GM19372 (cell line): ENCODE measurements at regions not wholly inside any gene's neighbourhood (a gene's known extent, or its start where the extent isn't known, plus 50 kb on each side); places are given as distances from the start of the nearest gene placed in this dataset.
"Not testable (repeated sequence)": the region's sequence is repeated elsewhere in the genome, so short reads cannot be mapped to it uniquely, and the experiment has no call there.

Experiments
- ATAC-seq: cut with Tn5 transposase; IDR thresholded peaks from one replicate; pipeline ENCODE4 v1.9.1; 2021; ENCODE audit warnings: mild to moderate bottlenecking, low read depth, moderate library complexity; ENCODE audit not compliant: unreplicated experiment

DNA sequence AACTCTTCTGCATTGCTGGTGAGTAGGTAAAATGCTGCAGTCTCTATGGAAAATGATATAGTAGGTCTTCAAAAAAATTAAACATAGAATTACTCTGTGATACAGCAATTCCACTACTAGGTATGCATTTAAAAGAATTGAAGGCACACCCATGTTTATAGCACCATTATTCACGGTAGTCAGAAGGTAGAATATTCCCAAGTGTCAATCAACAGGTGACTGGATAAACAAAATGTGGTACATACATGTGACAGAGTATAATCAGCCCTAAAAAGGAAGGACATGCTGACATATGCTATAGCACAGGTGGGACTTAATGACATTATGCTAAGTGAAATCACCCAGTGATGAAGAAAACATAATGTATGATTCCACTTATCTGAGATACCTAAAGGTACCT lies 123.3 kb downstream of the CCER1 start:
- no peak for ATAC-seq

DNA sequence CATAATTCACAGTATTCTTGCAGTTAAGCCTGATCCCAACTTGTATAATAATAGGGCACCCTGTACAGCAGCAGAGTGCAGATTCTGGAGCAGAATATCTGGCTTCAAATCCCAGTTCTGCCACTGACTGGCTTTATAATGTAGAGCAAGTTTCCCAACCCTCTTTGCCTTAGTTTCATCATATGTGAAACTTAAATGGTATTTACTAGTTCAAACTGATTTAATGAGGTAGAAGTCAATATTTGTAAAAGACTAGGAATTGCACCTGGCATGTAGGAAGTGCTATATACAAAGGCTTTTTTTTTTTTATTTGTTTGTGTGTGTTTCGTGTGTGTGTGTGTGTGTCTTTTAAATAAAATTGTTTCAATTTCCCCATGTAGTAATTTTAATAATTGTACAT lies 125.9 kb downstream of the CCER1 start:
- ATAC-seq = no peak

DNA sequence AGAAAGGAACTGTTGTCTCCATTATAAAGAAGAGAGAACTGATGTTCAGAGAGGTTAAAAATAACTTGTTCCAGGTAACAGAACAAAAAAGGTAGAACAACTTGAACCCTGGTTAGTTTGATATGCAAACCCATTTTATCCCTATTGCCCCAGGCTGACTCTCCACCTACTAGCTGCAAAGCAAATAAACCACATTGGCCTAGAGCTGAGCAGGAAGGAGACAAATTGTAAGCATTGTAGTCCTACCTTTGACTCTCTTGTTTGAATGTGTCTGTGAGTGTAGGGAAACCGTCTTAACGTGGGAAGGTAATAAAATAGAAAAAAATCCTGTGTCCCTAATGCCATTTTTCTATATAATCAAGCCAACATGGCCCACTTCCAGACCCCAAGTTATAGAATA lies 126.4 kb downstream of the CCER1 start:
- no peak for ATAC-seq

DNA sequence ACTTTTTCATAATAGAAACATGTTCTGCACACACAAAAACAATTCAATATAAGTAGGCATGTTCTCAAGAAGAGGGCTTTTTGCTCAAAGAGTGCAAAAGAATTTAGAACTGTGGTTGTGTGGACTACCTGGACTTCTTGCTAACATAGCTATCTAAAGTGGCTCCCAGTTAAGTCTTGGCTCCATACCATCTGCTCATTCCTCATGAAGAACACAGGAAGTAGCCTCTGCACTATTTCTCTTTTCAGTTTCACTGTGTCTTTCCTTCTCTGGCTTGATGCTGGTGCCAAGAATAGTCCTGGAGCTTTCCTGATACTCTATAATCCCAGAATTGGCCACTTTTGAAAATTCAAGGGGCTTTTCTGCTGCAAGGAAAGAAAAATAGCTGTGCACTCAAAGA lies 127.4 kb downstream of the CCER1 start:
- ATAC-seq = no peak

DNA sequence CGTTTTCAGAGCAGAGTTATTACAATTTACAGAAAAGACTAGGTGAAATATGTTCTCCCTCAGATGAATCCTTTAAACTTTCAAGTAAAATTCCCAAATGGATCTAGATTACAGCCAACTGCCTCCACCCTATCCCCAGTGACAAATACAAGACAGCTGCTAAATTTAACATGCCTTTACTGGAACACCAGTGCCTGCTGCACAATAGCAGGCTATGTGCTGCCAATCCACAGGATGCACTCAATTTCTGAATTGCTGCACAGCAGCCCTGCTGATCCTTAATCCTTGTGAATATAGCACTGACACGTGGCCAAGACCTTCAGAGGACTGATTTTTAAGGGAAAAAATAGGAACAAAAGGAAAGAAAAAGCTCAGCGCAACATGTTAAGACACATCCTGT lies 128.9 kb downstream of the CCER1 start:
- ATAC-seq = no peak

DNA sequence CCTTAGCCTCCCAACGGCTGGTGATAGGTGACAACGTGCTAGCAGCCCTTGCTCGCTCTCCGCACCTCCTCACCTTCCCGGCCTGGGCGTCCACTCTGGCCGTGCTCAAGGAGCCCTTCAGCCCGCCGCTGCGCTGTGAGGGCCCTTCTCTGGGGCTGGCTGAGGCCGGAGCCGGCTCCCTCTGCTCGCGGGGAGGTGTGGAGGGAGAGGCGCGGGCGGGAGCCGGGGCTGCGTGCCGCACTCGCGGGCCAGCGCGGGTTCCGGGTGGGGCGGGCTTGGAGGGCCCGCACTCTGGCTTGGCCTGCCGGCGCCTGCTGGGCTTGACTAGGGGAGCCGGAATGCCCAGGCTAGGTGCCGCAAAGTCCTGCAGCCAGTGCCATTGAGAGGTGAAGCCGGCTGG lies 131.1 kb downstream of the CCER1 start:
- no peak for ATAC-seq

DNA sequence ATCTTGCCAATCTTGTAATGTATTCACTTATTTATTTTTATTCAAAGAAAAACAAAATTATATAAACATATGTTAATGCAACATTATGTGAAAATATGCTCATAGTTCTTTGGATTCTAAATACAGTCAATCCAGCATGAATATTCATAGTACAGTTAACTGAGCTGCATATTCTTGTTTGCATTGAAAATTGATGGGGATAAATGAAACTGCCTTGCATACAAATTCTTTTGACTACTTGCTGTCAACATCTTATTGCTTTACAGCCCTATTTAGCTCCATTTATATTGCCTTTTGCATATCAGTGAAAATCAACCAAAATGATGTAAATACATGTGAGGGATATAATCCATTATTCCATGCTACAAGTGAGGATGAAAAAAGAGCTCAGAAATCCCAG lies 135.3 kb downstream of the CCER1 start:
- no peak for ATAC-seq

DNA sequence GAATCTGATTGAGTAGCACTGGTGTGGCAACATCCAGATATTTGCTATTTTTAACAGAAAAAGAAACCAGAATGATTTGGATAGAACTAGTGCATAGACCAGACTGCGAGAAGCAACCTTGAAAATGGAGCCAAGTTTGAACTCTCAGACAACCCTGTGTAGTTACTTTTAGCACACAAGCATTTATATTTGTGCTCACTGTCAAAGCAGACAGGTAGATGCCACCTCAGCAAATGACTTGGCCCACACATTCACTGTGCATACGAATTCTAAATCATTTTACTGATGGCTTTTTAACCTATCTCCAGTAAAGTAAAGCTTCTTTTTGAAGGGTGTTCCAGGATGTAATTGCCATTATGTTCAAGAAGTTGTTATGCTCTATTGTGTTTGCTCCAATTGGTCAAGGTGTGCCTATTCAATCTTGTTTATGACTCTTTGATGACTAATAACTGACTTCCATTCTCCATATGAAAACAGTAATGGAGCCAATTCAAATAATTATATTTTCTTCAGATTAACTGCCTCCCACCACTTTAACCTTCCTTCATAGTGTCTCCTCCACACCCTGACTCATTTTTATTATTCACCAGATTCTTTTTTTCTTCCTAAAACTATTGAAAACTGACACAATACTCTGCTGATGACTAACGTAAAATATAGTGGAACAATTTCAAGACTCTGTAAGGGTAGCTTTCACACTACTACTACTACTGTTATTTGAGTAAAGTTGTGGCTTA lies 138.5 kb downstream of the CCER1 start:
- no peak for ATAC-seq

DNA sequence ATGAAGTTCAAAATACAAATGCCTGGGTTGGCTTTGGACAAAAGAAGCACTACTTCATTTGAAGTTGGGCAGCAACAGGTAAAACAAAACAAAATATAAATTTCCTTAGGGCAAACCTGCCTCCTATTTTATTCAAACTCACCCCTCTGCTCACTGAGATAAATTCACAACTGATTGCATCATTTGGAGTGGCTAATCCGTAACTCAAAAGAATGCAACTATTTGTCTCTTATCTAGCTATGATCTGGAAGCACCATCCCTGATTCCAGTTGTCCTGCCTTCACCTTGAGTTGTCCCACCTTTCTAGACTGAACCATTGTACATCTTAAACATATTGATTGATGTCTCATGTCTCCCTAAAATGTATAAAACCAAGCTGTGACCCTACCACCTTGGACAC lies 145.0 kb downstream of the CCER1 start:
- ATAC-seq = no peak

DNA sequence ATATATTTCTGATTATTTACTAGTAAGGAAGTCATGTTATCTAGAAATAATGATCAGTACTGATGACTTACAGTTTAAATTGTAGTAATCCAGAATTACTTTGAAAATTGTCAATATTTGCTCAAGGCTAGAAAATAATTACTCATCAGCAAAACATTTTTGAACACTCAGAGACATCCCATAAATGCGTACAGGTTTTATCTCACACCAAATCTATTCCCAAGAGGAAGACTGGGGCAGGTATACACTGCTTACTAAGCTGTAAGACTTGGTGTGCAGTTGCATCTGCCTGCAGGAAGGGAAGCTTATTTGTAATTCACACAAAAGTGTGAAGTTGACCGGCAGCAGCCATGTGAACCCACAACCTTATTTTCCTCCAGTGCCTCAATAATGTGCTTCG lies 146.4 kb downstream of the CCER1 start:
- no peak for ATAC-seq

DNA sequence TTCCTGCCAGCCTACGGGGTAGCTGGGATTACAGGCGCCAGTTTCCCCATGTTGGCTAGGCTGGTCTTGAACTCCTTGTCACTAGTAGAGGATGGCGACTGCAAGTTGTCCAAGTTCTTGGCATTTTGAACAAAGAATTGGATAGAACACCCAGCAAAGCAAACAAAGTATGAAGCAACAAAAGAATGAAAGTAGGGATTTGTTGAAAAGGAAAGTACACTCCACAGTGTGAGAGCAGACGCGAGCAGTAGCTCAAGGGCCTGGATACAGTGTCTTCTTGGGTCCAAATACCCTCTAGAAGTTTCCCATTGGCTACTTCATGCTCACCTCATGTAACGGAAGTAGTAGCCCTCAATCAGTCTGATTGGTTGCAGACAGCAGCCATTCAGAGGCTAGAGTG lies 152.2 kb downstream of the CCER1 start:
- ATAC-seq = no peak

DNA sequence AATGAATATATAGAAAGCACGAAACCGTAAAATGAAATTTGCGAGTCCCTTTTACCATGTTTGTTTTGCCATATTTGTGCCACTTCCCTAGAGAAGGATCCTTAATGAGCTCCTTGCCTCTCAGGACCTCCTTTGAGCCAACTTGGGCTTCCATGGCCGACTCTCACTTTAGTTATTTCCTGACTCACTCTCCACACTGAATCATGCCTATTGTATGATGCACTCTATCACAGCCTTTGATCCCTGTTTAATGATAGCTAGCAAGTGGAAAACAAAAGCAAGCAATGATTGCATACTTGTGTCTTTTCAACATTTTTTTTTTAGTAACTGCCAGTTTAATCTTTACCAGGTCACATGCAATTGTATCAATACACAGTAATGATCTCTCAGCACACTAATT lies 153.2 kb downstream of the CCER1 start:
- no peak for ATAC-seq

DNA sequence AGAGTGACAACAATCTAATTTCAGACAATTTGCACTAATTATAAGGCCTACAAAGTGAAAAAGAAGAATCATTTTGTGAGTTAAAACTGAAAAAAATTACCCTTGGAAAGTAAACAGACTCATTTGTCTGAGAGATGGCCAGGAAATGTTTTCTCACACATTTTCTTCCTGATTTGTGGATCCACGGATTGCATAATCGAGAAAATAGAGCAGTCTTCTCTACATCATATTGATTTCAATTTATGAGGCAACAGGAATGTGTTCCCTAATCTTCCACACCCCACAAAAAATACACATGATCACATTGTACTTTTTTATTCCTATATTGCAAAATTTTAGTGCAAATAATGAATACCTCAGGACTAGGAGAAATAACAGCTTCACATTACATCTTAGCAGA lies 160.8 kb downstream of the CCER1 start:
- no peak for ATAC-seq

DNA sequence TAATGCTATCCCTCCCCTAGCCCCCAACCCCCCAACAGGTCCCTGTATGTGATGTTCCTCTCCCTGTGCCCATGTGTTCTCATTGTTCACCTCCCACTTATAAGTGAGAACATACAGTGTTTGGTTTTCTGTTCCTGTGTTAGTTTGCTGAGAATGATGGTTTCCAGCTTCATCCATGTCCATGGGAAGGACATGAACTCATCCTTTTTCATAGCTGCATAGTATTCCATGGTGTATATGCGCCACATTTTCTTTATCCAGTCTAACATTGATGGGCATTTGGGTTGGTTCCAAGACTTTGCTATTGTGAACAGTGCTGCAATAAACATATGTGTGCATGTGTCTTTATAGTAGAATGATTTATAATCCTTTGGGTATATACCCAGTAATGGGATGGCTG lies 162.3 kb downstream of the CCER1 start:
- ATAC-seq = not testable (repeated sequence)

DNA sequence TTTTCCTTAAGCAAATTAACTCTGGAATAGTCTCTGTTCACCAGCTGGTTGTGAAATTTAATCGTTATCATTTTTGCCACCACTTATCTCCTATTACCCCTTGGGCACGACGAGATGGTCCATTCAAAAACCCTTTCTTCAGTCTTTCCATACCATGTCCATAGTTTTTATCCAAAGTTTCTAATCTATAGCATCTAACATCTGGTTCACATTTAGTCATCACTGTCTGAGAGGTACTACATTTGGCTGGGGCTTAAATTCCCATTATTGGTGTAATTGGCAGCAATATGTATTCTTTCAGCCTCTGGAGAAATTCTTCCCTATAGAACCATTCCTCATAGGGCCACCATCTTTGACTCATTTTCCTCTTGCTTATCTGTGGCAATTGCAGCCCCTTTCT lies 163.5 kb downstream of the CCER1 start:
- ATAC-seq = no peak

DNA sequence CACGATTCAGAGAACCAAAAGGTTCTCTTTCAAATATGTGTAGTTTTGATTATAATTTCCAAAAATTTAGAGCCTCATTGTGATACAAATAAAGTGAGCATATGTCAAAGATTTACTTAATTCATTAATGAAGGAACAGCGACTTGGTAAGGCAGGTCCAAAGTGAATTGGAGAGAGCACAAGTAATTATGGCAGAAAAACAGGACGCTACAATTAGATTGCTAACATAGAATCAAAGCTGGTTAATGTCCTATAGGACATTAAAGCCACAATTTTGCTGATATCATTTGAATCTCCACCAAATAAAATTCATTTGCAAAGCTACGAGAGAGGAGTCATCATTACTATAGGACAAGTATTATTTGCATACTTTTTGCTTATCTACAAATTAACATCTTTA lies 164.2 kb downstream of the CCER1 start:
- ATAC-seq = no peak

DNA sequence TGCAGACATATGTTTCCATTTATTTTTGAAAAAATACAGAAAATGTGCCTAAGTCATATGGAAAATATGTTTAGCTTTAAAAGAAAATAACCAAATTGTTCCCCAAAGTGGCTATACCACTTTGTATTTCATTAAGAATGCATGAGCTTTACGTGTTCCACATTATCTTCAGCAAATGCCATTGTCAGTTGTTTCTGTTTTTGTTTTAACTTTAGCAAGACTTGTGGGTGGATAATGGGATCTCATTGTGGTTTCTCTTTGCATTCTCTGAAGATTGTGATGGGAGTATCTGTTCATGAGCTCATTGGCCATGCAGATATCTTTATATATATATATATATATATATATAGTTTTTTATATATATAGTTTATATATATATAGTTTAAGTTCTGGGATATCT lies 181.5 kb downstream of the CCER1 start:
- ATAC-seq = no peak

DNA sequence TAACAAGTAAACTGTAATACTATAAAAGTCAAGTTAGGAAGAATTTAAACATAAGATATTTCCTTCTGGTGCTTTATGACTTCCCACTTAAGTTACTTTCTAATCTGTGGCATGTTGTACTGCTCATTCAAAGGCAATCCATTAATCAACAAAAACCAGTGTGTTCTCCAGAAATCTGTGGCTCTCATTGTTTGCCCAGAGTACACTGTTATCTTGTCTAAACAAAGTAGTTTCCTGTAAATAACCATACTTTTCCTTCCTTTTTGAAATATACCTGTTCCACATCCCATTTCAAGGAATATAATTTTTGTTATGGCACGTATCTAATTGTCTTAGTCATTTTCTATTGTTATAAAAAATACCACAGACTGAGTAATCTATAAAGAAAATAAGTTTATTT lies 184.1 kb downstream of the CCER1 start:
- no peak for ATAC-seq

DNA sequence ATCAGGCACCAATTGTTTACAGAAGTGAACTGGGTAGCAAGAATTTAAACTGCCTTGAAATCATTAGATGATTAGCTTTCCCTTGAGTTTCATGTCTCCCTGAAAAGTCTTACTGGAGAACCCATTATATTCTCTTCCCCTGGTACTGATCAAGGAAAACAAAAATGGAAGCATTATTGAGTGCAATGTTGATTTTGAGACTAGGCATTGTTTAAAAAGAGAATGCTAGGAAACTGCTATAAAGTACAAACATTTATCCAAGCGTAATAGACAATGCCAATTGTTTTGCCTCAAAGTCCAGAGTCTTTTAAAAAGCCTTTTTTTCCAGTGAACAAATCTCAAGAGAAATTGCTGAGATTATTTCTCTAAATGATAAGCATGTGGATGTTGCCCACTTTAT lies 197.0 kb downstream of the CCER1 start:
- ATAC-seq = no peak

DNA sequence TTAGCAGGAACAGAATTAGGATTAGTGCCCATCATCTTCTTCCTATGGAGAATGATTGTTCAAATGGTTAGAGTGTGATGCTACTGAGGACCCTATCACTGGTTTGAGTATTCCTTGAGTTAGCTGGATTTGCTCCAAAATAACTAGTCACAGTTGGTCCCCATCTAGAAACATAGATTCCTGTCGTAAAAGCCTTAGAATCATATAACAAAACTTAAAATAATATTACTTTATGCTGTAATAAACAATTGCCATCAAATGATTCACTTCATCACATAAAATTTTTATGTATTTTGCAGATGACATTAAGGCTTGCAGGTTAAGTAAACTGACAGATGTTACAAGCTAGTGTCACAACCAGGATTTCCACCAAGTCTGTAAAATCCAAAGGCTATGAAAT lies 209.8 kb downstream of the CCER1 start:
- ATAC-seq = no peak

DNA sequence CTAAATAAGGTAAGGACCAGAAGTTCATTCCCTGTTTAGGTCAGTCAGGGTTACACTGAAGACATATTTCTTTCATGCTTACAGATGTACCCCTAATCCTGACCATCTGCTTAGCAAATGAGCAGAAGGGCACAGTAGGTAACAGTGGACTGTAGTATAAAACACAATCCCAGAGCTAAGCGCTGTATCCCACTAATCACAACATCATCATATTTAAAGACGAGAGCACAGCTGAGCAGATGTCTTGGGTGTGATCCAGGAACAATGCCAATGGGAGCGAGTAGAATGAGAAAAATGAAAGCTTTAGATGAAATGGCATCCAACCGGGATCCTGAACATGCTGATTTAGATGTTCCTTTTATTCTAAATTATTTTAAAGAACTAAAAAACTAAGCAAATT lies 213.4 kb downstream of the CCER1 start:
- no peak for ATAC-seq

DNA sequence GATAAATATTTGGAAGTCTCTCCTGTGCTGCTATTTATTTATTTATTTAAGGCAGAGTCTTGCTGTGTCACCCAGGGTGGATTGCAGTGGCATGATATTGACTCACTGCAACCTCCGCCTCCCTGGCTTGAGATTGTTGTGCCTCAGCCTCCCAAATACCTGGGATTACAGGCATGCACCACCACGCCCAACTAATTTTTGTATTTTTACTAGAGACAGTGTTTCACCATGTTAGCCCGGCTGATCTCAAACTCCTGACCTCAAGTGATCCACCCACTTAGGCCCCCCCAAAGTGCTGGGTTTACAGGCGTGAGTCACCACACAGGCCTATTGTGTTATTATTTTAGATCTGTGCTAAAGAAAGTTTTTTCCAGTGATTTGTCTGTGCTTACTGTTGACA lies 225.2 kb downstream of the CCER1 start:
- ATAC-seq = no peak

DNA sequence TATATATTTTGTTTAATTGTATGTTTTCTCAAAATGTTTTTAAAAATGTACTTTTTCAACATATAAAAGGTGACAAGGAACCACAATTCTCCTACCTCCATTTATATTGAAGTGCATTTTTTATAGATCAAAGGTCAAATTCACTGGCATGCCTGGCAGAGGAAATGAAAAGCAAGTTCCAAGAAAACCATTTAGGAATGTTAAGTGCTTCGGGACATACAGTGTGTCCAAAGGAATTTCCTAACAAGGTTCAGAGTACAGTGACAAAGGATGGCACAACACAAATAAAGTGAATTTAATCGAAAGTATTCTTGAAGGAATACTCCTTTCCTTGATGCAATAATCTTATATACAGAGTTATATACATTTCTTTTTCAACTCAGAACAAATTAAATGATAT lies 242.3 kb downstream of the CCER1 start:
- ATAC-seq = no peak
